Loucy (cell line): ENCODE measurements at regions not wholly inside any gene's neighbourhood (a gene's known extent, or its start where the extent isn't known, plus 50 kb on each side); places are given as distances from the start of the nearest gene placed in this dataset.

Experiments
- EZH2phosphoT487 ChIP-seq: fragments of 200-600 bp; IDR thresholded peaks from 2 replicates; pipeline ENCODE4 v1.6.1; 2018; ENCODE audit warnings: antibody characterized with exemption, mild to moderate bottlenecking, moderate library complexity, borderline replicate concordance
- TF ChIP-seq, protein P1 (sequence below): fragments of 200-600 bp; sonication (generic); conservative IDR thresholded peaks from 2 replicates; pipeline ENCODE4 v1.5.1; 2014; ENCODE audit warnings: mild to moderate bottlenecking, antibody characterized with exemption, low read length

- TF ChIP-seq, protein P1, sequence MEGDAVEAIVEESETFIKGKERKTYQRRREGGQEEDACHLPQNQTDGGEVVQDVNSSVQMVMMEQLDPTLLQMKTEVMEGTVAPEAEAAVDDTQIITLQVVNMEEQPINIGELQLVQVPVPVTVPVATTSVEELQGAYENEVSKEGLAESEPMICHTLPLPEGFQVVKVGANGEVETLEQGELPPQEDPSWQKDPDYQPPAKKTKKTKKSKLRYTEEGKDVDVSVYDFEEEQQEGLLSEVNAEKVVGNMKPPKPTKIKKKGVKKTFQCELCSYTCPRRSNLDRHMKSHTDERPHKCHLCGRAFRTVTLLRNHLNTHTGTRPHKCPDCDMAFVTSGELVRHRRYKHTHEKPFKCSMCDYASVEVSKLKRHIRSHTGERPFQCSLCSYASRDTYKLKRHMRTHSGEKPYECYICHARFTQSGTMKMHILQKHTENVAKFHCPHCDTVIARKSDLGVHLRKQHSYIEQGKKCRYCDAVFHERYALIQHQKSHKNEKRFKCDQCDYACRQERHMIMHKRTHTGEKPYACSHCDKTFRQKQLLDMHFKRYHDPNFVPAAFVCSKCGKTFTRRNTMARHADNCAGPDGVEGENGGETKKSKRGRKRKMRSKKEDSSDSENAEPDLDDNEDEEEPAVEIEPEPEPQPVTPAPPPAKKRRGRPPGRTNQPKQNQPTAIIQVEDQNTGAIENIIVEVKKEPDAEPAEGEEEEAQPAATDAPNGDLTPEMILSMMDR, result no peak
- TF ChIP-seq EZH2phosphoT487, result no peak
Observed at GRCh38 chr7:89908736-89909135, 245.5 kb upstream of the STEAP1 start.
